ENCODE measurements at regions not wholly inside any gene's neighbourhood (a gene's known extent, or its start where the extent isn't known, plus 50 kb on each side); places are given as distances from the start of the nearest gene placed in this dataset.

DNA sequence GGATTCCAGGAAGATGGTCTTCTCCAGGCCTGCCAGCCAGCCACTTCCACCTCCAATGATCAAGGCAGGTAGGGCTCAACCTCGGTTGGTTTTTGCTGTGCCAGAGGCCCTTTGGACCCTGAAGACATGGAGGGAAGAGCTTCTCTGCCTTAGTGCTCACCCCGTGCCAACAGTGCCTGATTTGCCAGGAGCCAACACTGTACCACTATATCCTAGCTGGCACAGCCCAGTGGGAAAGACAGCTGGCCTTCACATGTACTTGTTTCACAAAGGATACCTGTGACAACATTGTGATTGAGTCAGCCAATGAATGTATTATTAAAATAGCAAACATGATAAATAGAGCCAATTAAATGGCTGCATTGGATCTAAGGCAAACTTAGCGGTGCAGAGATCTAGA lies 51.9 kb upstream of the PRPS1 start:
- TF ChIP-seq, protein P1, sequence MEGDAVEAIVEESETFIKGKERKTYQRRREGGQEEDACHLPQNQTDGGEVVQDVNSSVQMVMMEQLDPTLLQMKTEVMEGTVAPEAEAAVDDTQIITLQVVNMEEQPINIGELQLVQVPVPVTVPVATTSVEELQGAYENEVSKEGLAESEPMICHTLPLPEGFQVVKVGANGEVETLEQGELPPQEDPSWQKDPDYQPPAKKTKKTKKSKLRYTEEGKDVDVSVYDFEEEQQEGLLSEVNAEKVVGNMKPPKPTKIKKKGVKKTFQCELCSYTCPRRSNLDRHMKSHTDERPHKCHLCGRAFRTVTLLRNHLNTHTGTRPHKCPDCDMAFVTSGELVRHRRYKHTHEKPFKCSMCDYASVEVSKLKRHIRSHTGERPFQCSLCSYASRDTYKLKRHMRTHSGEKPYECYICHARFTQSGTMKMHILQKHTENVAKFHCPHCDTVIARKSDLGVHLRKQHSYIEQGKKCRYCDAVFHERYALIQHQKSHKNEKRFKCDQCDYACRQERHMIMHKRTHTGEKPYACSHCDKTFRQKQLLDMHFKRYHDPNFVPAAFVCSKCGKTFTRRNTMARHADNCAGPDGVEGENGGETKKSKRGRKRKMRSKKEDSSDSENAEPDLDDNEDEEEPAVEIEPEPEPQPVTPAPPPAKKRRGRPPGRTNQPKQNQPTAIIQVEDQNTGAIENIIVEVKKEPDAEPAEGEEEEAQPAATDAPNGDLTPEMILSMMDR (IDR thresholded peaks at IDR 0.05 in 4 of 5, conservative IDR thresholded peaks at IDR 0.05 in 1 of 5): no peak
- no peak for TF ChIP-seq POLR2A (IDR thresholded peaks at IDR 0.05)
